HG03520 (cell line): ENCODE measurements at regions not wholly inside any gene's neighbourhood (a gene's known extent, or its start where the extent isn't known, plus 50 kb on each side); places are given as distances from the start of the nearest gene placed in this dataset.
"Not testable (repeated sequence)": the region's sequence is repeated elsewhere in the genome, so short reads cannot be mapped to it uniquely, and the experiment has no call there.

Experiments
- ATAC-seq: cut with Tn5 transposase; IDR thresholded peaks from one replicate; pipeline ENCODE4 v1.9.1; 2021; ENCODE audit warnings: mild to moderate bottlenecking, moderate library complexity; ENCODE audit not compliant: unreplicated experiment

DNA sequence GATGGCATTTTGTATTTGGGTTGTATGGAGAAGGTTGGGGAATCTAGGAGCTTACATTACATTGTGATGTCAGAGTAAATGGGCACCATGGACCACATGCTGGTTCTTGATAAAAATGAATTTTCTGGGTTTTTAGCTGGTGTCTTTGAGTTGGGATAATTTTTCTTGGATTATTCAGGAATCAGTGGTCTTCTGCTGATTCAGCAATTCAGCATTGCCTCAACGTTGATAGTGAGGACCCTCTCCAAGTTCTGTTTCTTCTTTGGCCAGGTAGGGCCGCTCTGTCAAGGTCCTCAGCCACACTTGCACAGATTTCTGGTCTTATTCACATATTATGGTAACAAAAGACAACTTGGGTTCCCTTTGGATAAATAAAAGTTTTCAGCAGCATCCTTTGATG is 312.0 kb upstream of the TPK1 start:
- ATAC-seq: no peak

DNA sequence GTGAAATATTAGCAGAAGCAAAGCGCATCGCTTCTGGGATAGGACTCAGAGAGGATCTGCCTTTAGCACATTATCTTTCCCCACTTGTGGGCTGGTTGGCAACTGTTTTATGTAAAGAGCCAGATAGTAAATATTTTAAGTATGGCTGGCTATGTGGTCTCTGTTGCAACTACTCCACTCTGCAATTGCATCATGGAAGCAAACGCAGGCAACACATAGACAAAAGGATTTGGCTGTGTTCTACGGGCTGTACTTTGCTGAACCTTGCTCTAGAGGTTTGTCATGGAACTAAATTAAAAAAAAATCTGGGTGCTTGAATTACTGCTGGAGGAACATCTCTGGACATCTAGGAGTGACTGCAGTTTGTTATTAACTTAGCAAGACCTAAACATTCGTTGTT is 307.8 kb upstream of the TPK1 start:
- no peak for ATAC-seq

DNA sequence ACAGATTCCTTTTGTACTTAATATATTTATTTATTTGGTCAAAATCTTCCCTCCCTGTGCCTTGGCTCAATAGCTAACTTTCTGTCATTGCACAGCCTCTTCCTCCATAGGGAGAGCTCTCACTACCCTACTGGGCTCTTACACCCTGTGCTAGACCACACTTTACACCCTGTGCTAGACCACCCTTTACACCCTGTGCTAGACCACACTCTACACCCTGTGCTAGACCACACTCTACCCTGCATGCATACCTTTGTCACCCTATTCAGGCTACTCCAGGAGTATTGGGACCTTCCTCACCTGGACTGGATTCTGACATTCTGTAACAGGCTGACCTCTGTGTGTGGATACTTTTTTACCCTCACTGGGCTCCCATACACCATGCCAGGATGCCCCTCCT is 298.5 kb upstream of the TPK1 start:
- no peak for ATAC-seq

DNA sequence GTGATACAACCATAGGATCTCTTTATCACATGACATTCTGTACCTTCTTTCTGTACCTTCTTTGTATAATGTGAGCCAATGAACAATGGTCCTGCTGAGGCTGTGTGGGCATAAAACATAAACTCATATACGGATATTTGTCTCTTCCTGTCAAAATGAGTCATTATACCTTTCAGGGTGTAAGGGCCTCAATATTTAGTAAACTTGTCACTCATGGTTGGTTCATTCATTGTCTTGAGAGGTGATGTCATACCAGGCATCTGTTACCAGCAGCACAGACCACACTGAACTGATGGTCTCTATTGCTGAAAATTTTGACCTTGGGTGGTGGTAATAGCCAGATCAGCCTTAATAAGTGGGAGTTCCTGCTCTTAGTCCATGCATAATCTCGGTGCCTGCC is 287.6 kb upstream of the TPK1 start:
- ATAC-seq: no peak

DNA sequence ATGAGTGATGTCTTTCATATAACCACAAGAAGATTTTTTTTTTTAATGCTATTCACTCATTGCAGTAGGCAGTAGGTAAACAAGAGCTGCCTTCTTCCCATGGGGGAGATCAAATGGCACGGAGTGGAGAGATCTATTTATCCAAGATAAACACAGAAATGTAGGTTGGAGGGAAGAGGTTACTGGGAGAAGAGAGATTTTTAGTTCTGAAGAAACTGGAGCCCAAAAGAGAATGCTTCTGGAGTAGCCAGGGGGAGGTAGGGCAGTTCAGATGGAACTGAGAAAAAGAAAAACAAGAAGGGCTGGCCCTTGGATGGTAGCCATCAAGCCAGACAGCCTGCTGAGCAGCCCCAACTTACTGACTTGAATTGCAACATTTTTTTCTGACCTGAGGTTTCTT is 270.1 kb upstream of the TPK1 start:
- no peak for ATAC-seq

DNA sequence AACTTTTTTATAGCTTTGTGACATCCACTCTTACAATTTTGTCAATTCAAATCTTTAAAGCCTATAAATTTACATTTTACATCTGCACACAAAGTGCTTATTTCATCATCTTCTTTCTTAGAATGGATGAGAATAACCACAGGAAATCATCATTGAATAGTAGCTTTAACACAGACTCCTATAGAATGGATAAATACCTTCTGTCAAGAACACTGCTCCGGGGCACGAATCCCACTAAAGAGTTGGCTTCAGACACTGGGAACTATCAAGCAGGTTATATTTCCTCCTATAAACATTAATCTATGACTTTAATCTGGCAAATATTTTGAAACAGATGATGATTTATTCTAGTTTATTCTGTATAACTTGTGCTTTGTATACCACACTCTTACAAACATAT is 269.7 kb upstream of the TPK1 start:
- no peak for ATAC-seq

DNA sequence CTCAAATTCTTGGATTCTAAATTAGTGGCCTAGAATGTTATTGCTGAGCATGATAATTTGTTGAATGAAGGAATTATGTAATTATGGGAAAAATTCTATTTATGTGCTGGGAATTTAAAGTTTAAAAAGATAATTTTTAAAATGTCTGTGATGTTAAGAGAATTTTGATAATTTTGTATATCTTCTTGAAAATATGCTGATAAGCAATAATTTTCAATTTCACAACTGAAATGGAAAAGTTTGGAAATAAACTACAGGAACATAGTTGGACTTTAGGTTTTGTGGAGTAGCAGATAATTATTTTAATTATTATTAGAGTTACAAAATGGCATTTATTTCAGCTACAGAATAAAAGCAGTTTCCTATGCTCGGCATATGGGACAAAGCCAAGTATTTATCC is 268.5 kb upstream of the TPK1 start:
- ATAC-seq: no peak

DNA sequence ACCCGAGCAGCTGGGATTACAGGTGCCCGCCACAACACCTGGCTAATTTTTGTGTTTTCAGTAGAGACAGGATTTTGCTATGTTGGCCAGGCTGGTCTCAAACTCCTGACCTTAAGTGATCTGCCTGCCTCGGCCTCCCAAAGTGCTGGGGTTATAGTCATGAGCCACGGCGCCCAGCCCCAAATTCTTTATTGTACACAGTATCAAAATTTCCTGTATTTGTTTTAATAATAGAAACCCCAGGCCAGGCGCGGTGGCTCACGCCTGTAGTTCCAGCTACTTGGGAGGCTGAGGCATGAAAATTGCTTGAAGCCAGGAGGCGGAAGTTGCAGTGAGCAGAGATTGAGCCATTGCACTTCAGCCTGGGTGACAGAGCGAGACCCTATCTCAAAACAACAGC is 266.3 kb upstream of the TPK1 start:
- not testable (repeated sequence) for ATAC-seq

DNA sequence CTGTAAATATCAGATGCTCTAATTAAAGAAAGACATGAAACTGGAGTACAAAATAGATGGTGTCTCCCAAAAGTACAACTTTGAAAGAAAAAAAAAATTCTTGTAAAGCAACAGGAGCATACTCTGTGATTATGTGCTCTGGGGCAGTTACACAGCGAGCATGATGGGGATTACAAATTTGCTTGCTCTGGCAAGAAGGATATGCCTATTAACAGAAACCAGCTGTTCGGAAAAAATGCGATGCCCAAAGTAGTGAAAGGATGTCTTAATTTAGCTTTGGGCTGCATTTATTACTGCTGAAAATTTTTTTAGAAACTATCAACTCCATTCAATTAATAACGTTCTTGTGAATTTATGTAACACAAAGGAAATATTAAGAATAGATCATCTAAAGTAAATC is 256.9 kb upstream of the TPK1 start:
- no peak for ATAC-seq

DNA sequence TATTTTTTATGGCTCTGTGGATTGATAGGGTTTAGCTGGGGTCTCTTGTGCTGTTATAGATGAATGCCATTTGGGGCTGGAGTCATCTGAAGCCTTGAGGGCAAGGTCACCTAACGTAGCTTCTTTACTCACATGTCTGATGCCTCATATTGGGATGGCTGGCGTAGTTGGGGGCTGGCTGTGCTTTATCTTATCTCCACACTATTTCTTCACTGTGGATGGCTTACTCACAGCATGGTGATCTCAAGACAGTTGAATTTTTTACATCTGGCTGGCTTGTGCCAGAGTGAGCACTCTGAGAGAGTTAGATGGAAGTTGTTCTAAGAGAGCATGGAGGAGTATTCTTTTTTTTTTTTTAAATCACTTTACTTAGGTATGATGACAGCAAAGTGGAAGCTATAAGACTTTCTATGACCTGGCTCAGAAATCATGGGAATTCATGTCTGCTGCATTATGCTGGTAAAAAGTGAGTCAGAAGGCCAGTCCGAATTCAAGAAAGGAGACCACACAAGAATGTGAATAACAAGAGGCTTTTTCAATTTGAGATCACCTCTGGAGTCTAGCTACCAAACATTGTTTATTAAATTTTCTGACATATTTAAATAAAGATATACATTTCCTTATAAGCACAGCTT is 252.4 kb upstream of the TPK1 start:
- no peak for ATAC-seq

DNA sequence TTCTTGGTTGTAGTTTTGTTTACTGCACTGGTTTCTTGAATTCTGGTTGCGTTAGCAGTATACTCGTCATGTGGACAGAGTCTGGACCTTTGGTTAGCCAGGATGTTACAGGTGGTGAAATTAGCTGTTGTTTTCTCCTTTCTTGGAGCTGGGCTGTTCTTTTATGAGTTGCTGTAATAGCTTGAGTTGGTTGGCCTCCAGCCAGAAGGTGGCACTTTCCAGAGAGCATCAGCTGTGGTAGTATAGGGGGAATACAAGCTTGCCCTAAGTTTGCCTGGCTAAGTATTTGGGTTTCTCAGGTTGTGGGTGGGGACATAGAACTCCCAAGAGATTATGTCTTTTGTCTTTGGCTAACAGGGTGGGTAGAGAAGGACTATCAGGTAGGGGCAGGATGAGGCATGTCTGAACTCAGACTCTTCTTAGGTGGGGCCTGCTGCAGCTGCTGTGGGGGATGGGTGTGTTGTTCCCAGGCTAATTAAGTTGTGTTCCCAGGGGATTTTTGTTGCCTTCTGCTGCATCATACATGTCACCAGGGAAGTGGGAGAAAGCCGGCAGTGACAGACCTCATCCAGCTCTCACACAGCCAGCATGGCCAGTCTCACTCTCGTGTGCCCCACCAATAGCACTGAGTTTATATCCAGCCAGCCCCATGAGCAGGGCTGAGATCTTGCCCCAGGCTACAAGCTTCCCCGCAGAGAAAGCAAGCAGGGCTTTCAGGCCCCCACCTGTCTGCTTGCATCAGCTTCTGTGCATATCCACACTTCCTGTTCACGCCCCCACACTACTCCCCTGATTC is 246.7 kb upstream of the TPK1 start:
- peak; percentile 55 for ATAC-seq

DNA sequence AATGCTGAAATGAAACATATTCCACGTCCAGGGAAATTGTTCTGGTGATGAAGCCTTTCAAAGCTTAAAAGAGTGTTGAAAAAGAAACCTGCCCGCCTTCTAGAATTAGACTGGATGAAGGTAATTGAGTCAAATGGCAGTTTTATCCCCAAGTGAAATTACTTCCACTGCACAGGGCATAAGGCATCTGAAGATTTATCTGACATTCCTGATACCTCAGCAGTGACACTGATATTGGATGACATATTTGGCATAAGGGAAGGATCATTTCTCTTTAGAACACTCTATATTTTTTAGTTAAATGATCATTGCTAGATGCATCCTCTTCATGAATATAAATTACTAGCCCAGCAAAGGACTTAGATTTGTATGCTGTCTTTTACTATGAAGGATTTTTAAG is 229.6 kb upstream of the TPK1 start:
- ATAC-seq: no peak

DNA sequence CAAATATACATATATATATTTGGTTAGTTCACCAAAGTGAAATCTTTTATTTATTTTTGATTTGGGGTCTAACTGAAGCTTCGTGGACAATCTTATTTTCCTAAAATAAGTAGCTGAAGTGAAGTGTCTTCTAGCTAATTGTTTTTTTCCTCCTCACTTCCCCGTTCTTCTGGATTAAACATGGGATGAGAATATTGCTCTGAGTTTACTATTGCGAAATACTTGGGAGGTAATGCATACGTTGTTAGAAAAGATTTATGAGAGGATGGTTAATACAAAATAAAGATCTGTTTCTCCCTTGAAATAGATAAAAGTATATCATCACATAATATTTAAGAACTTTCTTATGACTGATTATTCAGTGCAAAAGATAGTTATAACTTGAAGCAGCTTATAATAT is 228.3 kb upstream of the TPK1 start:
- no peak for ATAC-seq

DNA sequence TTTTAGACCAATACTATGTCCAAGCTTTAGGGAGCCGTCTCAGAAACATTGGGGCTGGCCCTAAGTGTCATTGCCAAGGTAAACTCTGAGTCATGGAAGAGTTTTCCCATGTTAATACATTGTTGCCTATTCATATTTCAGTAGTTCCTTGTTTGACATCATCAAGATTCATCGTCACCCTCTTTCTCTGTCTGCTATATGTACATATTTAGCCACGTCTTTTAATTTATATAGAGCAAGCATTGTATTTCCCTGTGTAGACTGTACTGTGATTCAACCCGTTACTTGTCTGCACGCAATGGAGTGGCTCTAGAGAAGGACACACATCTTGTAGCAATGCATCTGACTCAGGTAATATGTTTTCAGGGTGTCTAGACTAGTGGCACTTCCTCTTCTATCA is 217.9 kb upstream of the TPK1 start:
- ATAC-seq: no peak

DNA sequence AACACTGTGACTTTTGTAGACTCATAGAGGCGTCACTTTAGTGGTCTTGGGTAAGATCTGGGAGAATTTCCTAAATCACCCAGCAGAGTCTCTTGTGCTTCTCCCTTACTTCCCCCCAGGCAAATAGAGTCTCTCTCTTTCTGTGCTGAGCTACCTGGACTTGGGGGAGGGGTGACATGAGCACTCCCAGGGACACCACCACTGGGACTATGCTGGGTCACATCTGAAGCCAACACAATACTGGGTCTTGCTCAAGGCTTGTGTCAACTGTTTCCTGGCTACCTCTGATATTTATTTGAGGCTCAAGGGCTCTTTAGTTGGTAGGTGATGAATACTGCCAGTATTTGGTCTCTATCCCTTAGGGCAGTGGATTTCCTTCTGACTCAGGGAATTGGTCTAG is 214.6 kb upstream of the TPK1 start:
- no peak for ATAC-seq

DNA sequence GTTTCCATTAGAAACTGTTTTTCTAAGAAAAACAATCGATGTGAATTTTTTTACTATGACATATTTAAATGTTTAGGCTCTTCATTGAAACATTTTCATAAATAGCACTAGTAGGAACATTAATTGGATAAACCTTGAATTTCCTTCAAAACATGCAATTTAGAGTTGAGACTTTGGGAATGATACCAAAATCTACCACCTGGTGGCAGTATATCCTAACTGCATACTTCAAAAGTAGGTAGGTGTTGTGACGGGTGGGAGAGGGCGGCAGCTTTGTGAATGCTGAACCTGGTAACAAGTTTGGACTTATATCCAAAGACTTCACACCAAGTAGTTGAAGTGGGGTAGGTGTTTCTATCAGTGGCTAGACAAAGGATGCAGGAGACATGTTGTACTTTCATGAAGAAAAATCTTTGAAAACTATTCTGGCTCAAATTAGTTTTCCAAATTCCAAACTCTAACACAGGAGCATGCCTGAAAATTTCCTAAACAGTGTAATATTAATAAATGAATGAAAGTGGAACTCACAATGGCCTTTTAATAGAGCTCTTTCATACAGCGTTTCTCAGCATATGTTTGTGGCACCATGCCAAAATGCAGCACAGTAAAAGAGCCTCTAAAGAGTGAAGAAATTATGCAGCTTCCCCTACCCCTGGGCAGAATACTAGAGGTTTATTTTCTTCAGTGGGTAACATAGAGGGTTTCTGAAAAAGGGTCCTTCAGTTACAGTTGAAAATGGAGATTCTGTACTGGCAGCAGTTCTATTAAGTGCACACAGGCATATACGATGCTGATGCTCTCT is 201.0 kb upstream of the TPK1 start:
- ATAC-seq: peak; percentile 92

DNA sequence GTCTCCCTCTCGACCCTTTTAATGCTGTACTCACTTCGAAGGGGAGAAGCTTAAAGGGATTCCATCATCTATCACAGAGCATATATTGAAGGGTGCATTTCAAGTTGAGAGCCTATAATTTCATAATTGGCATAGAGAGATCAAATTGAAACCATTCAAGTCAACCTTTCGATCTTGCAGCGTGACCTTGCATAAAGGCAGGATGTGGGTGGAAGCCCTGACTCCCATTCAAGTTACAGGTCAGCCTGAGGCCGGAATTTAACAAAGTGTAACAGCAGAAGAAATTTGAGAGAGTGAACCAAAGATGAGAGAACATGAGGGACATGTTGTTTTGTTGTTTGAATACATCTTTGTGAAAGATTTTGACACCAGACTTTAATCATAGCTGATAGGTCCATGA is 195.3 kb upstream of the TPK1 start:
- no peak for ATAC-seq

DNA sequence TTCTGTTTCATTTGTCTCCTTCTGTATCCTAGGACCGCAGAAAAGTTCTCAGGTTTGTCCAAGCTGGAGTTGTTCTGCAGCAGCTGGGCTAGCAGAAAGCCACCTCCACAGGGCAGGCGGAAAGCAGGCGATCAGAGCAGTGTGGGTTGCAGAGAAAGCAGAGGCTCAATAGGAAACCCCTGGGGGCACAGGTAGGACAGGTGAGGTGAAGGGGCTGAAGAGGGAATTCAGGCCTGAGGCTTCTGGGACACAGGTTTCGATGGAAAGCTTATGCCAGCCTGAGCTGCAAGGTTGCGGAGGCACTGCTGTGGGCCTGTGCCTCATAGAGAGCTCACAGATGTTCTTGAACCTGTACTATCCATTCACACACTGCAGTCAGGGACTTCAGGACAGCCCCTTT is 194.9 kb upstream of the TPK1 start:
- ATAC-seq: no peak

DNA sequence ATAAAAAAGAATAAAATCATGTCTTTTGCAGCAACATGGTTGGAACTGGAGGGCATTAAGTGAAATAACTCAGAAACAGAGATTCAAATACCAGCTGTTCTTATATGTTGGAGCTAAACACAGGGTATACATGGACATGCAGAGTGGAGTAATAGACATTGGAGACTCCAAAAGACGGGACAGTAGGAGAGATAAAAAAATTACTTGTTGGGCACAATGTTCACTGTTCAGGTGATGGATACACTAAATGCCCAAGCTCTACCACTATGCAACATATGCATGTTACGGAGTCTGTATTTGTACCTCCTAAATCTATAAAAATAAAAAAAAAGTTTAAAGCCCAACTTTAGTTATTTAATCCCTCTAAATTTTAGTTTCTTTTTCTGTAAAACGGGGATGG is 184.6 kb upstream of the TPK1 start:
- no peak for ATAC-seq

DNA sequence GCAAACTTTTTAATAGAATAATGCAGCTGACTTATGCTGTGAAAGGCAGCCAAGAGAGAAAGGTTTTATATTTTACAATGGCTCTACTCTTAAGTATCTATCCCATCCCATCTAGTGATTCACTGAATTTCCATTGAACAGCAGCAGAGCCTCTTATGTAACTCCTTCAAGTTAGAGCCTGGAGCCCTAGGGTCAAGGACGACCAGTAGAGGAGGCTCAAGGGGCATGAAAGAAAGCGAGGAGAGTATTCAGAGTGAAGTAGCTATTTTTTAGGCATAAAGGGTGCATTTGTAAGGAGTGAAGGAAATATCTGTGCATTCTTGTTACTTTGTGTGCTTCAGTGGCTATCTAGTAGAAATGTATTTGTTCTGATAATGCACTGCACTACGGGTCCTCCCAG is 180.2 kb upstream of the TPK1 start:
- no peak for ATAC-seq

DNA sequence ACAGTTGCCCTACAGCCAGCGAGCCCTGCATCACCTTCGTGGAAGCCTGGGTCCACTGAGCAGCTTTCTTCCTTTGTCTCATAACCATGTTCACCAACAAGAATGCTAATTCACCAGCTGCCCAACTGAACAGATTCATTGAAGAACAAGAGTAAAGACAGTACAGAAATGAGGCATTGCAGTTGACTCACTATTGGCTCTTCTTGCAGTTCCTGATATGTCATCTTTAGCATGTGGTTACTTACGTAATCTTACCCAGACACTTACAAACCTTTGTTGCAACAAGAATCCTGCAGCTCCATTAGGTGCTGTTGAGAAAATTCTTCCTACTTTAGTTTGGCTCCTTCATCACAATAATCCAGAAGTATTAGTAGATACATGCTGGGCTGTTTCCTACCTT is 174.0 kb upstream of the TPK1 start:
- ATAC-seq: no peak

DNA sequence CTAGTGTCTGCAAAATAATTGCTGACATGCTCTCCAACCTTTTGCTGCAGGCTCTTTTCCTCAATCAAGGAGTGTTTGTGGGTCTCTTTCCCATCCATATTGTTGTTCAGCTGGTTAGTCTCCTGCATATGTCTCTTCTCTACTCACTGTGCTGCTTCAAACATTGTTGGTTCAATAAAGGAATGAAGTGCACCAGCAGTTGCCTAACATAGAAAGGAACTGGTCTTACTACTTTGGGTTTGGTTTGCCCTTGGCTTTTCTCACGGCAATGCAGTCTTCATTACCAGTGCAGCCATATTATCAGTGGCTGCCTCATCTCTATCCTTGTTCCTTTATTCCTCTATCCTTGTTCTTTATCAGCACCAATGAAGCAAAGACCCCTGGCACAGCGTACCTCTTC is 169.7 kb upstream of the TPK1 start:
- no peak for ATAC-seq
